GM23248 (cell line): ENCODE measurements at regions not wholly inside any gene's neighbourhood (a gene's known extent, or its start where the extent isn't known, plus 50 kb on each side); places are given as distances from the start of the nearest gene placed in this dataset.

Experiments used
- DNase-seq: peaks from one replicate; pipeline ENCODE4 v3.0.0-alpha.2; 2015
- H2AFZ ChIP-seq: fragments of 200-600 bp; sonication (generic); 2 replicates; pipeline ENCODE4 v1.6.1; 2016; ENCODE audit warnings: antibody characterized with exemption
- H3F3A ChIP-seq: fragments of 200-600 bp; sonication (generic); 2 replicates; pipeline ENCODE4 v1.6.1; 2016; ENCODE audit warnings: mild to moderate bottlenecking, antibody characterized with exemption, mixed run types; ENCODE audit not compliant: insufficient read depth
- H3K27ac ChIP-seq: fragments of 200-600 bp; sonication (generic); 2 replicates; pipeline ENCODE4 v1.5.1; 2016; ENCODE audit warnings: mild to moderate bottlenecking
- H3K27me3 ChIP-seq: fragments of 200-600 bp; sonication (generic); replicated peaks from 2 replicates; pipeline ENCODE4 v1.6.1; 2016; ENCODE audit warnings: mild to moderate bottlenecking; ENCODE audit not compliant: insufficient read depth
- H3K36me3 ChIP-seq: fragments of 200-600 bp; sonication (generic); 2 replicates; pipeline ENCODE4 v1.6.1; 2016; ENCODE audit warnings: low read depth, mild to moderate bottlenecking
- H3K4me1 ChIP-seq: fragments of 200-600 bp; sonication (generic); 2 replicates; pipeline ENCODE4 v1.6.1; 2016; ENCODE audit warnings: mild to moderate bottlenecking; ENCODE audit not compliant: insufficient read depth
- H3K4me2 ChIP-seq: fragments of 200-600 bp; sonication (generic); one replicate; pipeline ENCODE4 v1.6.1; 2016; ENCODE audit warnings: mild to moderate bottlenecking; ENCODE audit not compliant: unreplicated experiment
- H3K4me3 ChIP-seq: fragments of 200-600 bp; sonication (generic); 2 replicates; pipeline ENCODE4 v1.5.1; 2016; ENCODE audit warnings: mild to moderate bottlenecking
- H3K79me2 ChIP-seq: fragments of 200-600 bp; sonication (generic); 2 replicates; pipeline ENCODE4 v1.6.1; 2016; ENCODE audit warnings: mild to moderate bottlenecking; ENCODE audit not compliant: insufficient read depth
- H3K9ac ChIP-seq: fragments of 200-600 bp; sonication (generic); 2 replicates; pipeline ENCODE4 v1.6.1; 2016; ENCODE audit warnings: mild to moderate bottlenecking
- H3K9me2 ChIP-seq: fragments of 200-600 bp; sonication (generic); 2 replicates; pipeline ENCODE4 v1.6.1; 2016; ENCODE audit warnings: mixed run types, mild to moderate bottlenecking, moderate library complexity; ENCODE audit not compliant: insufficient read depth
- H3K9me3 ChIP-seq: fragments of 200-600 bp; sonication (generic); one replicate; pipeline ENCODE4 v1.6.1; 2017; ENCODE audit warnings: low read depth
- H4K20me1 ChIP-seq: fragments of 200-600 bp; sonication (generic); 2 replicates; pipeline ENCODE4 v1.6.0; 2016; ENCODE audit not compliant: insufficient read depth
- EZH2 ChIP-seq: fragments of 200-600 bp; sonication (generic); IDR thresholded peaks from 2 replicates; pipeline ENCODE4 v1.6.1; 2018; ENCODE audit warnings: antibody characterized with exemption, mild to moderate bottlenecking; ENCODE audit not compliant: insufficient read depth, poor library complexity, severe bottlenecking
- EZH2phosphoT487 ChIP-seq: fragments of 200-600 bp; sonication (generic); IDR thresholded peaks from 2 replicates; pipeline ENCODE4 v1.6.1; 2018; ENCODE audit warnings: antibody characterized with exemption, moderate library complexity, mild to moderate bottlenecking, low read depth; ENCODE audit not compliant: insufficient read depth
- WGBS, 2 experiments: methylation state at CpG; one replicate each; pipeline ENCODE4 v1.1.6; 2015 to 2017; ENCODE audit warnings: low lambda C conversion rate in 2 of 2, low coverage in 1 of 2; ENCODE audit errors: missing lambda C conversion rate in 2 of 2; 5-methylcytosine and 5-hydroxymethylcytosine counted together
- in situ Hi-C: fragments of 300-500 bp; cut with MboI; formaldehyde crosslinking; loops from 2 replicates; pipeline ENCODE4 v1.15.0; 2020

GRCh38 chr1:17933971-17934370 lies 173.6 kb upstream of the IGSF21 start:
- Histone ChIP-seq H3K4me2 (no peak overlapping the region), H3K36me3 (no peaks in the 10 kb centered on the region), H3K27ac (no peak overlapping the region), H2AFZ (no peak overlapping the region), H3K79me2 (no peaks in the 10 kb centered on the region), H3K4me3 (no peak overlapping the region), H3F3A (no peaks in the 10 kb centered on the region), H3K27me3 (peaks cover 21% of the 10 kb centered on the region; the same call in 1 of the 2 replicates), H3K4me1 (no peaks in the 10 kb centered on the region), H3K9me2 (no peaks in the 10 kb centered on the region), H3K9ac (no peak overlapping the region), H4K20me1 (no peaks in the 10 kb centered on the region), H3K9me3 (no peaks in the 10 kb centered on the region)
- in situ Hi-C loops, result no loop called here
- no peak for DNase-seq
- 2% methylated on average over 5 of the region's 5 CpGs for WGBS, 2 experiments
- TF ChIP-seq EZH2 (no peak), EZH2phosphoT487 (no peak)

- Histone ChIP-seq H3K4me2 (no peak overlapping the region), H3F3A (no peaks in the 10 kb centered on the region), H3K9me2 (no peaks in the 10 kb centered on the region), H4K20me1 (no peaks in the 10 kb centered on the region), H3K27me3 (peaks cover 17% of the 10 kb centered on the region; the same call in 1 of the 2 replicates), H2AFZ (no peak overlapping the region), H3K79me2 (no peaks in the 10 kb centered on the region), H3K9ac (no peak overlapping the region), H3K9me3 (no peaks in the 10 kb centered on the region), H3K36me3 (no peaks in the 10 kb centered on the region), H3K27ac (no peak overlapping the region), H3K4me1 (no peaks in the 10 kb centered on the region), H3K4me3 (no peak overlapping the region)
- no peak for TF ChIP-seq EZH2phosphoT487
- TF ChIP-seq EZH2, result no peak
- DNase-seq, result no peak
- WGBS, 2 experiments, result 21 to 28% methylated on average over 6 of the region's 6 CpGs
- in situ Hi-C loops, result no loop called here
Observed at GRCh38 chr1:17935230-17935629, 172.4 kb upstream of the IGSF21 start.

GRCh38 chr1:17941431-17942189 lies 166.0 kb upstream of the IGSF21 start:
- Histone ChIP-seq H3K36me3 (no peaks in the 10 kb centered on the region), H3K79me2 (no peaks in the 10 kb centered on the region), H4K20me1 (no peaks in the 10 kb centered on the region), H3F3A (no peaks in the 10 kb centered on the region), H3K4me2 (no peak overlapping the region), H3K9ac (no peak overlapping the region), H2AFZ (no peak overlapping the region), H3K27ac (no peak overlapping the region), H3K9me2 (no peaks in the 10 kb centered on the region), H3K27me3 (peaks cover 6% of the 10 kb centered on the region), H3K4me3 (no peak overlapping the region), H3K4me1 (no peaks in the 10 kb centered on the region), H3K9me3 (no peaks in the 10 kb centered on the region)
- in situ Hi-C loops, result no loop called here
- DNase-seq, result no peak
- 16 to 17% methylated on average over 6 of the region's 6 CpGs for WGBS, 2 experiments
- no peak for TF ChIP-seq EZH2
- TF ChIP-seq EZH2phosphoT487, result no peak

- Histone ChIP-seq H3K9me2 (no peaks in the 10 kb centered on the region), H3K9ac (no peak overlapping the region), H3K79me2 (no peaks in the 10 kb centered on the region), H3F3A (no peaks in the 10 kb centered on the region), H3K27ac (no peak overlapping the region), H3K4me2 (no peak overlapping the region), H4K20me1 (no peaks in the 10 kb centered on the region), H2AFZ (no peak overlapping the region), H3K4me1 (no peaks in the 10 kb centered on the region), H3K4me3 (no peak overlapping the region), H3K27me3 (peaks cover 3% of the 10 kb centered on the region; the same call in 1 of the 2 replicates), H3K9me3 (no peaks in the 10 kb centered on the region), H3K36me3 (no peaks in the 10 kb centered on the region)
- in situ Hi-C loops, result no loop called here
- 15 to 21% methylated on average over 2 of the region's 2 CpGs for WGBS, 2 experiments
- TF ChIP-seq EZH2 (no peak), EZH2phosphoT487 (no peak)
- DNase-seq, result no peak
Observed at GRCh38 chr1:17943506-17943905, 164.1 kb upstream of the IGSF21 start.

- Histone ChIP-seq H3F3A (no peaks in the 10 kb centered on the region), H3K27me3 (peaks cover 4% of the 10 kb centered on the region), H3K9ac (no peak overlapping the region), H3K9me2 (no peaks in the 10 kb centered on the region), H4K20me1 (no peaks in the 10 kb centered on the region), H3K27ac (no peak overlapping the region), H3K9me3 (no peaks in the 10 kb centered on the region), H3K4me3 (no peak overlapping the region), H2AFZ (no peak overlapping the region), H3K36me3 (no peaks in the 10 kb centered on the region), H3K4me2 (no peak overlapping the region), H3K79me2 (no peaks in the 10 kb centered on the region), H3K4me1 (no peaks in the 10 kb centered on the region)
- 18 to 20% methylated on average over 4 of the region's 4 CpGs for WGBS, 2 experiments
- no peak for DNase-seq
- in situ Hi-C loops, result no loop called here
- no peak for TF ChIP-seq EZH2phosphoT487
- TF ChIP-seq EZH2, result no peak
Observed at GRCh38 chr1:17944646-17945045, 163.0 kb upstream of the IGSF21 start.
